ENCODE measurements at regions not wholly inside any gene's neighbourhood (a gene's known extent, or its start where the extent isn't known, plus 50 kb on each side); places are given as distances from the start of the nearest gene placed in this dataset.

DNA sequence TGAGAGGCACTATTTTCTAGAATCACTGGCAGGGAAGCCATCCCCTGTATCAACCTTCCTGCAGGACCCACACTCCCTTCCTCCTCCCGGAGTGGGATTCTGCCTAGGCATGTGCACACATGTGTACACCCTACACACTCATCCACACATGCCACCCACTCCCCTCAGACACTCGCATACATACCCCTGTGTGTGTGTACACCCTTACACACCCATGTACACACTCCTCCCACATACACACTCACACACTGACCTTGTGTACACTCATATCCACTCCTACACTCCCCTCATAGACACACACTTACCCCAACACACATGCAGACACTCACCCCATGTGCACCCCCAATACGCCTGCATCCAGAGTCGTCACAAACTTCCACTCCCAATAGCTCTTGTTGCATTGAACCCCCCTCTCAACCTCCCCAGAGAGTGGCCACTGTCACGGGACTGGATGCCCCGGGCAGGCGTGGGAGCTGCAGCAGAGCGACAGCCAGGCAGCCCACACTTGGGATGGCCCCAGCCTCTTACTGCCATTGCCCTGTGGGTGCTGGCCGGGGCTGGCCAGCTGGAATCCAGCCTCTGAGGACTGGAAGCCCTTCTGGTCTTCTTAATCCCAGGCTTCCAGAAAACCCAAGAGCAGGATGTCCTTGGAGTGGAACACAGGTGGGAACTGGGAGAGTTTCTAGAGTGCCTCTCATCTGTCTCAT, 251.0 kb downstream of the LOXHD1 start:
- Histone ChIP-seq H3K27me3 (ENCODE audit: insufficient read depth, low read length) (peaks cover 2% of the 10 kb centered on the region), H4K20me1 (ENCODE audit: insufficient read depth, low read length) (no peaks in the 10 kb centered on the region), H3K36me3 (ENCODE audit: insufficient read depth, low read length) (no peaks in the 10 kb centered on the region), H3K4me2 (ENCODE audit: low read length) (no peak overlapping the region), H3K4me1 (ENCODE audit: insufficient read depth, low read length) (peaks cover 9% of the 10 kb centered on the region), H3K27ac (ENCODE audit: low read depth, low read length) (no peak overlapping the region), H3K9ac (ENCODE audit: low read length) (no peak overlapping the region), H3K4me3 (ENCODE audit: insufficient read depth, low read depth, low read length) (no peak overlapping the region), H2AFZ (ENCODE audit: low read depth, low read length) (no peak overlapping the region), H3K79me2 (ENCODE audit: insufficient read depth, low read length) (no peaks in the 10 kb centered on the region), H3K9me3 (ENCODE audit: insufficient read depth, low read depth, low read length) (no peaks in the 10 kb centered on the region)
- Mint-ChIP-seq H3K4me3 (ENCODE audit: unreplicated experiment) (no peak overlapping the region), H3K9me3 (ENCODE audit: unreplicated experiment) (no peaks in the 10 kb centered on the region), H3K36me3 (ENCODE audit: low read depth, unreplicated experiment) (no peaks in the 10 kb centered on the region), H3K4me1 (ENCODE audit: low read depth, unreplicated experiment) (peaks cover 36% of the 10 kb centered on the region), H3K27me3 (ENCODE audit: low read depth, unreplicated experiment) (peaks cover 22% of the 10 kb centered on the region), H3K27ac (ENCODE audit: unreplicated experiment) (no peak overlapping the region)
- DNase-seq (ENCODE audit: low read depth) (no peak), FAIRE-seq (no peak)
- TF ChIP-seq, protein P1, sequence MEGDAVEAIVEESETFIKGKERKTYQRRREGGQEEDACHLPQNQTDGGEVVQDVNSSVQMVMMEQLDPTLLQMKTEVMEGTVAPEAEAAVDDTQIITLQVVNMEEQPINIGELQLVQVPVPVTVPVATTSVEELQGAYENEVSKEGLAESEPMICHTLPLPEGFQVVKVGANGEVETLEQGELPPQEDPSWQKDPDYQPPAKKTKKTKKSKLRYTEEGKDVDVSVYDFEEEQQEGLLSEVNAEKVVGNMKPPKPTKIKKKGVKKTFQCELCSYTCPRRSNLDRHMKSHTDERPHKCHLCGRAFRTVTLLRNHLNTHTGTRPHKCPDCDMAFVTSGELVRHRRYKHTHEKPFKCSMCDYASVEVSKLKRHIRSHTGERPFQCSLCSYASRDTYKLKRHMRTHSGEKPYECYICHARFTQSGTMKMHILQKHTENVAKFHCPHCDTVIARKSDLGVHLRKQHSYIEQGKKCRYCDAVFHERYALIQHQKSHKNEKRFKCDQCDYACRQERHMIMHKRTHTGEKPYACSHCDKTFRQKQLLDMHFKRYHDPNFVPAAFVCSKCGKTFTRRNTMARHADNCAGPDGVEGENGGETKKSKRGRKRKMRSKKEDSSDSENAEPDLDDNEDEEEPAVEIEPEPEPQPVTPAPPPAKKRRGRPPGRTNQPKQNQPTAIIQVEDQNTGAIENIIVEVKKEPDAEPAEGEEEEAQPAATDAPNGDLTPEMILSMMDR (IDR thresholded peaks at IDR 0.05; ENCODE audit: insufficient read depth, low read depth, low read length) = no peak

DNA sequence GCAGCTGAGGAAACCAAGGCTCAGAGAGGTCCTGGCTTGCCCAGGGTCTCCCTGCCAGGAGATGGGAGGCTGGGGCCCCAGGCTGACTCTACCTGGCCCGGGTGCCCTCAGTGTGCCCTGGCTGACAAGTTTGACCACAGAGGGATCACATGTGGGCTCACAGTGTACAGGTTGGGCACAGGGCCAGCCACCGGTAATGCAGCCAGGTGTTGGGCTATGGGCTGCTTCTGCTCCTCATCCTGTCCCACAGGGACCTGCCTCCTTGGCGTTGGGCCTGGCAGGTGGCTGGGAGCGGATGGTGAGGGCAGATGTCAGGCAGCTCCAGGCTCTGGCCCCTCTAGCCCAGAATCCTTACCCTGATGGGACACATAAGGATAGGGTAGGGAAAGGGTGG, 250.5 kb downstream of the LOXHD1 start:
- Histone ChIP-seq H3K27ac (ENCODE audit: low read depth, low read length) (no peak overlapping the region), H3K27me3 (ENCODE audit: insufficient read depth, low read length) (peaks cover 2% of the 10 kb centered on the region), H3K4me3 (ENCODE audit: insufficient read depth, low read depth, low read length) (no peak overlapping the region), H3K9ac (ENCODE audit: low read length) (no peak overlapping the region), H3K9me3 (ENCODE audit: insufficient read depth, low read depth, low read length) (no peaks in the 10 kb centered on the region), H3K36me3 (ENCODE audit: insufficient read depth, low read length) (no peaks in the 10 kb centered on the region), H3K79me2 (ENCODE audit: insufficient read depth, low read length) (no peaks in the 10 kb centered on the region), H4K20me1 (ENCODE audit: insufficient read depth, low read length) (no peaks in the 10 kb centered on the region), H2AFZ (ENCODE audit: low read depth, low read length) (no peak overlapping the region), H3K4me2 (ENCODE audit: low read length) (no peak overlapping the region), H3K4me1 (ENCODE audit: insufficient read depth, low read length) (peaks cover 9% of the 10 kb centered on the region)
- no peak for FAIRE-seq
- Mint-ChIP-seq H3K27ac (ENCODE audit: unreplicated experiment) (no peak overlapping the region), H3K9me3 (ENCODE audit: unreplicated experiment) (no peaks in the 10 kb centered on the region), H3K36me3 (ENCODE audit: low read depth, unreplicated experiment) (no peaks in the 10 kb centered on the region), H3K4me1 (ENCODE audit: low read depth, unreplicated experiment) (peaks cover 39% of the 10 kb centered on the region), H3K27me3 (ENCODE audit: low read depth, unreplicated experiment) (peaks cover 27% of the 10 kb centered on the region), H3K4me3 (ENCODE audit: unreplicated experiment) (no peak overlapping the region)
- DNase-seq (ENCODE audit: low read depth) = no peak
- TF ChIP-seq, protein P1 (IDR thresholded peaks at IDR 0.05; ENCODE audit: insufficient read depth, low read depth, low read length) = no peak
- no peak for TF ChIP-seq EZH2 (IDR thresholded peaks at IDR 0.05; ENCODE audit: insufficient read depth, low read length)

DNA sequence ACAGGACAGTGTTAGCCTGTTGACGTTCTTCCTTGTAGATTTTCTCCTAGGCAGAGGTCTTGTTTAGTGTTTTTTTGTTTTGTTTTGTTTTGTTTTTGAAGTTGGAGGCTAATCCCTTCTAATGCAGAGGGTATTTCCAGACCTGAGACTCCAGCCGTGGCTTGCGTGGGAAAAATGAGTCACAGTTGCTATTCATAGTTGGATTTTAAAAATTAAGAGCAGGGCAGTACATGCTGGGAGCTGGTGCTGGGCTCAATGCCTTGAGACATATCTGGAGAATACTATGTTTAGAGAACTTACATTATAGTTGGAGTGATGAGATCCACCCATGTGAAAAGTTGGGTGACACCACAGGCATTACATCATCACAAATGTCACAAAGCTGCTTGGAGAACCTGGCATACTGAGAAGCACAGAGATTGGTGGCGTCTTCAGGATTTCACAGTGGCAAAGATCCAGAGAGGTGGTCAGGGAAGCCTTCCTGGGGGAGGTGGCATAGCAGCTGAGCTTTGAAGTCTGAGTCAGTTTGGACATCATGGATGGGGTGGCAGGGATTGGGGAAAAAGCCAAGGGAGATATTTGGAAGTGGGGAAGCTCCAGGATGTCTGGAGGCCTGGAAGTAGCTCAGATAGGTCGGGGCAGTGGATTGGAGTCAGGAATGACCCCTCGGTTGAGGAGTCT, 249.4 kb downstream of the LOXHD1 start:
- Histone ChIP-seq H2AFZ (ENCODE audit: low read depth, low read length) (no peak overlapping the region), H3K27me3 (ENCODE audit: insufficient read depth, low read length) (peaks cover 4% of the 10 kb centered on the region), H3K79me2 (ENCODE audit: insufficient read depth, low read length) (no peaks in the 10 kb centered on the region), H3K9ac (ENCODE audit: low read length) (no peak overlapping the region), H3K9me3 (ENCODE audit: insufficient read depth, low read depth, low read length) (no peaks in the 10 kb centered on the region), H3K4me2 (ENCODE audit: low read length) (peak overlapping the region; percentile 16), H4K20me1 (ENCODE audit: insufficient read depth, low read length) (no peaks in the 10 kb centered on the region), H3K36me3 (ENCODE audit: insufficient read depth, low read length) (no peaks in the 10 kb centered on the region), H3K4me3 (ENCODE audit: insufficient read depth, low read depth, low read length) (no peak overlapping the region), H3K27ac (ENCODE audit: low read depth, low read length) (no peak overlapping the region), H3K4me1 (ENCODE audit: insufficient read depth, low read length) (peaks cover 9% of the 10 kb centered on the region)
- no peaks in the 10 kb centered on the region for H3K36me3 Mint-ChIP-seq (ENCODE audit: low read depth, unreplicated experiment)
- peak overlapping the region; percentile 21 for H3K27ac Mint-ChIP-seq (ENCODE audit: unreplicated experiment)
- peaks cover 32% of the 10 kb centered on the region for H3K27me3 Mint-ChIP-seq (ENCODE audit: low read depth, unreplicated experiment)
- peaks cover 3% of the 10 kb centered on the region for H3K9me3 Mint-ChIP-seq (ENCODE audit: unreplicated experiment)
- peaks cover 40% of the 10 kb centered on the region for H3K4me1 Mint-ChIP-seq (ENCODE audit: low read depth, unreplicated experiment)
- DNase-seq (ENCODE audit: low read depth) = peak; percentile 55
- no peak for FAIRE-seq
- TF ChIP-seq EZH2 (IDR thresholded peaks at IDR 0.05; ENCODE audit: insufficient read depth, low read length) = no peak
- TF ChIP-seq, protein P1 (IDR thresholded peaks at IDR 0.05; ENCODE audit: insufficient read depth, low read depth, low read length) = no peak
- H3K4me3 Mint-ChIP-seq (ENCODE audit: unreplicated experiment) = peak overlapping the region; percentile 1

All from astrocyte (in vitro differentiated cells and primary cell).